Suprapubic skin (tissue), 4 donors: ENCODE measurements at regions not wholly inside any gene's neighbourhood (a gene's known extent, or its start where the extent isn't known, plus 50 kb on each side); places are given as distances from the start of the nearest gene placed in this dataset.
A peak's percentile ranks its signal among the peaks of the same experiment; 100 is the strongest.

Experiments used
- DNase-seq, 2 donors: peaks; one replicate each; pipeline ENCODE4 v3.0.0-alpha.2; 2019; ENCODE audit warnings: low spot score in 2 of 2
- H3K27ac ChIP-seq: fragments of 200-600 bp; sonication (generic); one replicate; pipeline ENCODE4 v1.5.1; 2019
- H3K27me3 ChIP-seq: fragments of 200-600 bp; sonication (generic); one replicate; pipeline ENCODE4 v1.5.1; 2019
- H3K36me3 ChIP-seq: fragments of 200-600 bp; sonication (generic); one replicate; pipeline ENCODE4 v1.5.1; 2019
- H3K4me1 ChIP-seq: fragments of 200-600 bp; sonication (generic); one replicate; pipeline ENCODE4 v1.5.1; 2019
- H3K4me3 ChIP-seq: fragments of 200-600 bp; sonication (generic); one replicate; pipeline ENCODE4 v1.5.1; 2019; ENCODE audit warnings: mild to moderate bottlenecking
- H3K9me3 ChIP-seq: fragments of 200-600 bp; sonication (generic); one replicate; pipeline ENCODE4 v1.5.1; 2019
- CTCF ChIP-seq, 2 donors: fragments of 200-600 bp in 1 of 2; fragments of 450-650 bp in 1 of 2; sonication (generic) in 1 of 2; IDR thresholded peaks; one replicate each; pipeline ENCODE4 v1.5.1; 2016 to 2019; ENCODE audit warnings: antibody characterized with exemption in 2 of 2, mild to moderate bottlenecking in 1 of 2, moderate library complexity in 1 of 2
- EP300 ChIP-seq: sonication (generic); formaldehyde crosslinking; IDR thresholded peaks from one replicate; pipeline ENCODE4 v1.6.1; 2017; ENCODE audit warnings: antibody characterized with exemption
- POLR2A ChIP-seq, 2 donors: fragments of 450-650 bp; IDR thresholded peaks; one replicate each; pipeline ENCODE4 v1.6.1; 2017; ENCODE audit warnings: antibody characterized with exemption in 2 of 2, mild to moderate bottlenecking in 2 of 2, moderate library complexity in 2 of 2
- POLR2AphosphoS5 ChIP-seq, 3 donors: sonication (generic); formaldehyde crosslinking; IDR thresholded peaks; one replicate each; pipeline ENCODE4 v1.6.1; 2017; ENCODE audit warnings: antibody characterized with exemption in 3 of 3
- WGBS: methylation state at CpG from one replicate; pipeline ENCODE4 v1.1.5; 2018; 5-methylcytosine and 5-hydroxymethylcytosine counted together

DNA sequence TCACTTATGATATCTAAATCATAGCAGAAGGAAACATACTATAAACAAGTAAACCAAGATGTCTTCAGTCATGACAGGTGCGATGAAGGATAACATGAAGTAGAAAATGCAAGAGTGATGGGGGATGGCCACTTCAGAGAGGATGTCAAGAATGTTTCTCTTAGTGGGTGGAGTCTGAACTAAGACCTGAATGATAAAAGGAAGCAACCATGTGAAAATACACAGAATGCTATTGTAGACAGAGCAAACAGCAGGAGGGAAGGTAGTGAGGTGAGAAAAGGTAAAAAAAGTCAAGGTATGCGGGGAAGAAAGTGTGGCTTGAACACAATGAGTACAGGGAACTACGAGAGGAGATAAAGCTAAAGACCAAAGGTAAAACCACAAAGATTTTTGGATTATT is 341.6 kb downstream of the FBXO15 start:
- Histone ChIP-seq H3K4me3 (no peak overlapping the region), H3K4me1 (no peaks in the 10 kb centered on the region), H3K27ac (no peak overlapping the region), H3K36me3 (no peaks in the 10 kb centered on the region), H3K9me3 (no peaks in the 10 kb centered on the region), H3K27me3 (no peaks in the 10 kb centered on the region)
- no peak for TF ChIP-seq CTCF (IDR thresholded peaks at IDR 0.05)
- TF ChIP-seq POLR2AphosphoS5 (IDR thresholded peaks at IDR 0.05), result no peak
- no peak for TF ChIP-seq POLR2A (IDR thresholded peaks at IDR 0.05)
- TF ChIP-seq EP300, result no peak
- 87% methylated on average over 3 of the region's 3 CpGs for whole genome bisulfite sequencing
- DNase-seq, result no peak

- Histone ChIP-seq H3K4me3 (no peak overlapping the region), H3K27ac (no peak overlapping the region), H3K27me3 (no peaks in the 10 kb centered on the region), H3K9me3 (no peaks in the 10 kb centered on the region), H3K4me1 (peaks cover 2% of the 10 kb centered on the region), H3K36me3 (no peaks in the 10 kb centered on the region)
- TF ChIP-seq EP300 (no peak), CTCF (IDR thresholded peaks at IDR 0.05) (no peak), POLR2A (IDR thresholded peaks at IDR 0.05) (no peak), POLR2AphosphoS5 (IDR thresholded peaks at IDR 0.05) (no peak)
- 92% methylated on average over 3 of the region's 3 CpGs for WGBS
- DNase-seq, result no peak
Measured at GRCh38 chr18:73797419-73797818, 350.2 kb downstream of the FBXO15 start.

- Histone ChIP-seq H3K36me3 (no peaks in the 10 kb centered on the region), H3K9me3 (no peaks in the 10 kb centered on the region), H3K27me3 (no peaks in the 10 kb centered on the region), H3K27ac (no peak overlapping the region), H3K4me3 (no peak overlapping the region), H3K4me1 (peaks cover 13% of the 10 kb centered on the region)
- no peak for DNase-seq
- no peak for TF ChIP-seq POLR2AphosphoS5 (IDR thresholded peaks at IDR 0.05)
- no peak for TF ChIP-seq CTCF (IDR thresholded peaks at IDR 0.05)
- no peak for TF ChIP-seq EP300
- TF ChIP-seq POLR2A (IDR thresholded peaks at IDR 0.05), result no peak
- WGBS, result 35% methylated on average over 3 of the region's 3 CpGs
Measured at GRCh38 chr18:73793386-73793785, 354.2 kb downstream of the FBXO15 start.

DNA sequence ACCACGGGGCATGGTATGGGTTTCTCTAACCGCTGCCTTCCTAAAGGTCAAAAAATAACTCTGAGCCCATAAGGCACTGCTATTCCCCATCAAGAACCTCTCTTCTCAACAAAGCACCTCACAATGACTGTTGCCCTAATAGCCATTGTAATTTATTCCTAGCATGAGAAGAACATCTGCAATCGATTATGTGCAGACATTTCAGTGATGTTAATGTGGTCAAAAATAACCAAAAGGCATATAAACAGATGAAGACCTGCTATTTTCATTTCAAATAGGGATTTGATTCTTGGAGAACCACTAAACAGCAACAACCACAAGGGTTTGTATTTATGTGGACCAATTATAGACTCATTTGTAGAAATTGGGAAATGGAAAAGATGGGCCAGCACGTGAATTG is 356.6 kb downstream of the FBXO15 start:
- no peak for DNase-seq
- Histone ChIP-seq H3K4me1 (peaks cover 13% of the 10 kb centered on the region), H3K36me3 (no peaks in the 10 kb centered on the region), H3K4me3 (no peak overlapping the region), H3K9me3 (no peaks in the 10 kb centered on the region), H3K27ac (no peak overlapping the region), H3K27me3 (no peaks in the 10 kb centered on the region)
- 43% methylated on average over 4 of the region's 4 CpGs for WGBS
- TF ChIP-seq POLR2AphosphoS5 (IDR thresholded peaks at IDR 0.05) (no peak), CTCF (IDR thresholded peaks at IDR 0.05) (no peak), EP300 (no peak), POLR2A (IDR thresholded peaks at IDR 0.05) (no peak)

GRCh38 chr18:73790587-73790986 is 357.0 kb downstream of the FBXO15 start:
- TF ChIP-seq EP300 (no peak), CTCF (IDR thresholded peaks at IDR 0.05) (no peak), POLR2A (IDR thresholded peaks at IDR 0.05) (no peak), POLR2AphosphoS5 (IDR thresholded peaks at IDR 0.05) (no peak)
- H3K27me3 ChIP-seq, result no peaks in the 10 kb centered on the region
- no peaks in the 10 kb centered on the region for H3K36me3 ChIP-seq
- no peak overlapping the region for H3K4me3 ChIP-seq
- peaks cover 13% of the 10 kb centered on the region for H3K4me1 ChIP-seq
- peak overlapping the region; percentile 10 for H3K27ac ChIP-seq
- WGBS, result 56% methylated on average over 1 of the region's 1 CpG
- no peaks in the 10 kb centered on the region for H3K9me3 ChIP-seq
- DNase-seq, result no peak
